WTC11 (cell line): ENCODE measurements at regions not wholly inside any gene's neighbourhood (a gene's known extent, or its start where the extent isn't known, plus 50 kb on each side); places are given as distances from the start of the nearest gene placed in this dataset.

Source experiments
- ATAC-seq: fragments of 200-7000 bp; cut with Tn5 transposase; 2 replicates; pipeline ENCODE4 v1.10.0; 2021; ENCODE audit warnings: mild to moderate bottlenecking, moderate library complexity
- CTCF ChIA-PET: fragments of 300-600 bp; sonication (Branson Sonifier 250); formaldehyde crosslinking; loops from one replicate; lab custom pipeline; 2021; ENCODE audit warnings: antibody characterized with exemption; lab: Charles Lee
- POLR2A ChIA-PET: fragments of 350-600 bp; sonication (Branson Sonifier 250); formaldehyde crosslinking; loops from one replicate; lab custom pipeline; 2021; ENCODE audit warnings: antibody characterized with exemption; lab: Charles Lee
- DNase-seq: peaks from one replicate; pipeline ENCODE4 v3.0.0; 2021; ENCODE audit warnings: low spot score
- H3K27ac Mint-ChIP-seq: 2 replicates; pipeline ENCODE4 v1.8.0; 2021; ENCODE audit warnings: mixed read lengths
- H3K27me3 Mint-ChIP-seq: 2 replicates; pipeline ENCODE4 v1.8.0; 2021; ENCODE audit warnings: low read depth, mild to moderate bottlenecking, moderate library complexity, mixed read lengths
- H3K36me3 Mint-ChIP-seq: 2 replicates; pipeline ENCODE4 v1.8.0; 2021; ENCODE audit warnings: mixed read lengths
- H3K4me1 Mint-ChIP-seq: 2 replicates; pipeline ENCODE4 v1.8.0; 2022; ENCODE audit warnings: mixed read lengths
- H3K4me3 Mint-ChIP-seq: 2 replicates; pipeline ENCODE4 v1.8.0; 2021; ENCODE audit warnings: mild to moderate bottlenecking, moderate library complexity, mixed read lengths
- H3K9me3 Mint-ChIP-seq: 2 replicates; pipeline ENCODE4 v1.8.0; 2021; ENCODE audit warnings: mixed read lengths
- ATF3 ChIP-seq: sonication (generic); formaldehyde crosslinking; conservative IDR thresholded peaks from 2 replicates; pipeline ENCODE4 v1.8.1; 2022; ENCODE audit warnings: mild to moderate bottlenecking, missing genetic modification reagents
- ERG ChIP-seq: fragments of 250-450 bp; sonication (Bioruptor Pico); IDR thresholded peaks from 2 replicates; pipeline ENCODE4 v1.8.0; 2021; ENCODE audit warnings: mild to moderate bottlenecking
- ETV6 ChIP-seq: sonication (generic); formaldehyde crosslinking; IDR thresholded peaks from 2 replicates; pipeline ENCODE4 v1.8.1; 2022; ENCODE audit warnings: mild to moderate bottlenecking, missing genetic modification reagents
- FOXP1 ChIP-seq: sonication (generic); formaldehyde crosslinking; IDR thresholded peaks from 2 replicates; pipeline ENCODE4 v1.8.0; 2022; ENCODE audit warnings: missing genetic modification reagents, mild to moderate bottlenecking, moderate library complexity, borderline replicate concordance
- GABPB1 ChIP-seq: sonication (generic); formaldehyde crosslinking; IDR thresholded peaks from 2 replicates; pipeline ENCODE4 v1.8.1; 2023; ENCODE audit warnings: mild to moderate bottlenecking, missing genetic modification reagents
- GRHL2 ChIP-seq: fragments of 250-450 bp; sonication (Bioruptor Pico); IDR thresholded peaks from 2 replicates; pipeline ENCODE4 v1.8.0; 2022; ENCODE audit warnings: mild to moderate bottlenecking, moderate library complexity; ENCODE audit not compliant: insufficient replicate concordance, severe bottlenecking
- HMGA2 ChIP-seq: fragments of 250-450 bp; sonication (Bioruptor Pico); IDR thresholded peaks from 2 replicates; pipeline ENCODE4 v1.4.0; 2021; ENCODE audit warnings: mild to moderate bottlenecking, moderate library complexity
- JAZF1 ChIP-seq: fragments of 250-450 bp; sonication (Bioruptor Pico); IDR thresholded peaks from 2 replicates; pipeline ENCODE4 v1.9.0; 2021; ENCODE audit warnings: moderate library complexity, mild to moderate bottlenecking, inconsistent platforms
- NFE2L1 ChIP-seq: sonication (generic); formaldehyde crosslinking; IDR thresholded peaks from 2 replicates; pipeline ENCODE4 v1.8.1; 2023; ENCODE audit warnings: missing genetic modification reagents
- NFYB ChIP-seq: sonication (generic); formaldehyde crosslinking; conservative IDR thresholded peaks from 2 replicates; pipeline ENCODE4 v1.8.0; 2022; ENCODE audit warnings: low read depth, missing genetic modification reagents
- PREB ChIP-seq: sonication (generic); formaldehyde crosslinking; IDR thresholded peaks from 2 replicates; pipeline ENCODE4 v1.8.1; 2022; ENCODE audit warnings: mild to moderate bottlenecking, missing genetic modification reagents, moderate library complexity, borderline replicate concordance
- PRRX2 ChIP-seq: fragments of 250-450 bp; sonication (Bioruptor Pico); IDR thresholded peaks from 2 replicates; pipeline ENCODE4 v1.8.0; 2021; ENCODE audit warnings: mild to moderate bottlenecking
- RORB ChIP-seq: fragments of 250-450 bp; sonication (Bioruptor Pico); IDR thresholded peaks from 2 replicates; pipeline ENCODE4 v1.9.0; 2021; ENCODE audit warnings: mild to moderate bottlenecking
- STAT6 ChIP-seq: sonication (generic); formaldehyde crosslinking; conservative IDR thresholded peaks from 2 replicates; pipeline ENCODE4 v1.8.1; 2023; ENCODE audit warnings: mild to moderate bottlenecking, low read depth, missing genetic modification reagents, moderate library complexity
- USF1 ChIP-seq: sonication (generic); formaldehyde crosslinking; IDR thresholded peaks from 2 replicates; pipeline ENCODE4 v1.8.0; 2022; ENCODE audit warnings: mild to moderate bottlenecking, missing genetic modification reagents
- ZNF219 ChIP-seq: sonication (generic); formaldehyde crosslinking; IDR thresholded peaks from 2 replicates; pipeline ENCODE4 v1.8.0; 2023; ENCODE audit warnings: missing genetic modification reagents, mild to moderate bottlenecking, borderline replicate concordance
- ZNF416 ChIP-seq: fragments of 250-450 bp; sonication (Bioruptor Pico); IDR thresholded peaks from 2 replicates; pipeline ENCODE4 v1.9.0; 2021; ENCODE audit warnings: mild to moderate bottlenecking, inconsistent platforms
- ZNF423 ChIP-seq: fragments of 250-450 bp; sonication (Bioruptor Pico); IDR thresholded peaks from 2 replicates; pipeline ENCODE4 v2.1.2; 2022; ENCODE audit warnings: mild to moderate bottlenecking, moderate library complexity

GRCh38 chr6:1491025-1491424 lies 101.6 kb downstream of the FOXF2 start:
- ATAC-seq (no peak), DNase-seq (no peak)
- ChIA-PET CTCF (interaction anchor here (1.4 kb wide), 1 partner anchor 17 kb away, joined by 4 read pairs; no protein-coding TSS in a partner anchor), POLR2A (no interaction called here)
- Mint-ChIP-seq H3K9me3 (peaks cover 17% of the 10 kb centered on the region), H3K4me1 (no peaks in the 10 kb centered on the region), H3K36me3 (peaks cover 8% of the 10 kb centered on the region), H3K27me3 (no peaks in the 10 kb centered on the region), H3K4me3 (no peak overlapping the region), H3K27ac (no peak overlapping the region)
- no peak for TF ChIP-seq USF1

GRCh38 chr6:1491591-1492319 lies 102.4 kb downstream of the FOXF2 start:
- peaks cover 25% of the 10 kb centered on the region for H3K9me3 Mint-ChIP-seq
- no peak overlapping the region for H3K4me3 Mint-ChIP-seq
- CTCF ChIA-PET, result interaction anchor here (1.4 kb wide), 1 partner anchor 18 kb away, joined by 4 read pairs; no protein-coding TSS in a partner anchor
- TF ChIP-seq HMGA2 (CRISPR knock-in tag), result peak; percentile 99
- no peak for TF ChIP-seq GRHL2
- no peak overlapping the region for H3K27ac Mint-ChIP-seq
- POLR2A ChIA-PET, result no interaction called here
- ATAC-seq (no peak), DNase-seq (no peak)
- H3K36me3 Mint-ChIP-seq, result peaks cover 14% of the 10 kb centered on the region
- no peaks in the 10 kb centered on the region for H3K4me1 Mint-ChIP-seq
- H3K27me3 Mint-ChIP-seq, result no peaks in the 10 kb centered on the region

GRCh38 chr6:1494671-1495070 lies 105.3 kb downstream of the FOXF2 start:
- no peaks in the 10 kb centered on the region for H3K27me3 Mint-ChIP-seq
- ChIA-PET POLR2A (no interaction called here), CTCF (no interaction called here)
- ATAC-seq (no peak), DNase-seq (no peak)
- no peak overlapping the region for H3K27ac Mint-ChIP-seq
- H3K9me3 Mint-ChIP-seq, result peaks cover 22% of the 10 kb centered on the region
- H3K4me3 Mint-ChIP-seq, result no peak overlapping the region
- H3K4me1 Mint-ChIP-seq, result peaks cover 13% of the 10 kb centered on the region
- H3K36me3 Mint-ChIP-seq, result peaks cover 14% of the 10 kb centered on the region
- no peak for TF ChIP-seq NFE2L1 (CRISPR knock-in tag)
- no peak for TF ChIP-seq ZNF423 (CRISPR knock-in tag)
- no peak for TF ChIP-seq ZNF416
- no peak for TF ChIP-seq HMGA2 (CRISPR knock-in tag)
- TF ChIP-seq STAT6 (CRISPR knock-in tag), result no peak

- CTCF ChIA-PET, result interaction anchor here (1.4 kb wide), 1 partner anchor 15 kb away, joined by 5 read pairs; no protein-coding TSS in a partner anchor
These were observed 106.0 kb downstream of the FOXF2 start for GRCh38 chr6:1495344-1495743.

More at GRCh38 chr6:1495344-1495743, 106.0 kb downstream of the FOXF2 start:
- Mint-ChIP-seq H3K36me3 (peaks cover 14% of the 10 kb centered on the region), H3K4me3 (no peak overlapping the region), H3K9me3 (peaks cover 22% of the 10 kb centered on the region), H3K27ac (no peak overlapping the region), H3K4me1 (peaks cover 13% of the 10 kb centered on the region), H3K27me3 (no peaks in the 10 kb centered on the region)
- DNase-seq (no peak), ATAC-seq (no peak)
- TF ChIP-seq JAZF1 (CRISPR knock-in tag), result no peak
- TF ChIP-seq FOXP1 (CRISPR knock-in tag), result no peak
- TF ChIP-seq PRRX2 (CRISPR knock-in tag), result no peak
- no peak for TF ChIP-seq ETV6 (CRISPR knock-in tag)
- no peak for TF ChIP-seq PREB (CRISPR knock-in tag)
- TF ChIP-seq RORB (CRISPR knock-in tag), result no peak
- no peak for TF ChIP-seq ERG (CRISPR knock-in tag)
- no peak for TF ChIP-seq GABPB1 (CRISPR knock-in tag)
- no peak for TF ChIP-seq ATF3 (CRISPR knock-in tag)
- TF ChIP-seq ZNF423 (CRISPR knock-in tag), result no peak
- TF ChIP-seq NFYB (CRISPR knock-in tag), result no peak
- TF ChIP-seq ZNF219, result no peak
- POLR2A ChIA-PET, result no interaction called here
